ENCODE measurements at regions not wholly inside any gene's neighbourhood (a gene's known extent, or its start where the extent isn't known, plus 50 kb on each side); places are given as distances from the start of the nearest gene placed in this dataset.

DNA sequence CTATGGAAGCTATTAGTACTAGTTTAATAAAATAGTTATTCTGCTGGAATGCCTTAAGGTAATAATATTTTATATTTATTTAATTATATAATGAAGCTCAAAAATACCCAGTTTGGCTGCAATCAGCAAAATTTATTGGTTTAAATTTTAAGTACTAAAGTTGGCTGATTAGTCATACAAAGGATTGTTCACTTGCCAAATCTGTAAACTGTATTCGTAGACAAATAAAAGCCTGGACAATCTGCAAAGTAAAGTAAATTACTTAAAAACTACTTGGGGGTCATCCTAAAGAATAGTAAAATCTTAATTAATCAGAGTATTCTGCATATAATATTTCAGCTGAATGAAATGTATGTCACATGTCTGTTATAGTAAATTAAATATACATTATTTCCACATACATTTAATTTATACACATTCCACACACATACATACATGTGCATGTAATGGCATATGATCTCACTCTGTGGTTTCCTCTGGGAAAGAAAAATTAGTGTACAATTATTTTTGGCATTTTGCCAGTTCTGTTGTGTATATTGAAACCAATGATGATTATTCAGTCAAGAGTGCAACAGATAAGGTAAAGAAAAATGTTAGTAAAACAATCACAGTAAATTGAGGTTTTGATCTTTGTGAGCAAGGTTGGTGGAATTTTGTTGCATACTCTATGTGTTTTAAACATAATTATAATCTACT lies 455.9 kb downstream of the CDH9 start:
- H3F3A ChIP-seq (ENCODE audit: control insufficient read depth, insufficient read depth): no peaks in the 10 kb centered on the region
- no peak overlapping the region for H3K4me2 ChIP-seq (ENCODE audit: low read length)
- TF ChIP-seq, protein P1, sequence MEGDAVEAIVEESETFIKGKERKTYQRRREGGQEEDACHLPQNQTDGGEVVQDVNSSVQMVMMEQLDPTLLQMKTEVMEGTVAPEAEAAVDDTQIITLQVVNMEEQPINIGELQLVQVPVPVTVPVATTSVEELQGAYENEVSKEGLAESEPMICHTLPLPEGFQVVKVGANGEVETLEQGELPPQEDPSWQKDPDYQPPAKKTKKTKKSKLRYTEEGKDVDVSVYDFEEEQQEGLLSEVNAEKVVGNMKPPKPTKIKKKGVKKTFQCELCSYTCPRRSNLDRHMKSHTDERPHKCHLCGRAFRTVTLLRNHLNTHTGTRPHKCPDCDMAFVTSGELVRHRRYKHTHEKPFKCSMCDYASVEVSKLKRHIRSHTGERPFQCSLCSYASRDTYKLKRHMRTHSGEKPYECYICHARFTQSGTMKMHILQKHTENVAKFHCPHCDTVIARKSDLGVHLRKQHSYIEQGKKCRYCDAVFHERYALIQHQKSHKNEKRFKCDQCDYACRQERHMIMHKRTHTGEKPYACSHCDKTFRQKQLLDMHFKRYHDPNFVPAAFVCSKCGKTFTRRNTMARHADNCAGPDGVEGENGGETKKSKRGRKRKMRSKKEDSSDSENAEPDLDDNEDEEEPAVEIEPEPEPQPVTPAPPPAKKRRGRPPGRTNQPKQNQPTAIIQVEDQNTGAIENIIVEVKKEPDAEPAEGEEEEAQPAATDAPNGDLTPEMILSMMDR (IDR thresholded peaks at IDR 0.05; ENCODE audit: low read depth, low read length, poor library complexity, severe bottlenecking): no peak
- no peak for TF ChIP-seq EZH2phosphoT487 (IDR thresholded peaks at IDR 0.05; ENCODE audit: borderline replicate concordance, low read length)
- H3K79me2 ChIP-seq (ENCODE audit: control insufficient read depth, low read length): no peaks in the 10 kb centered on the region
- H3K4me3 ChIP-seq (ENCODE audit: low read length): no peak overlapping the region
- H3K27ac ChIP-seq (ENCODE audit: low read depth, low read length): no peak overlapping the region
- H3K4me1 ChIP-seq (ENCODE audit: control insufficient read depth, low read length): no peaks in the 10 kb centered on the region
- no peaks in the 10 kb centered on the region for H3K36me3 ChIP-seq (ENCODE audit: control insufficient read depth, low read length)
- H3K27me3 ChIP-seq (ENCODE audit: control insufficient read depth, low read length): no peaks in the 10 kb centered on the region
- no peaks in the 10 kb centered on the region for H4K20me1 ChIP-seq (ENCODE audit: control insufficient read depth, insufficient read depth, low read depth, low read length)
- no peaks in the 10 kb centered on the region for H3K9me3 ChIP-seq (ENCODE audit: control insufficient read depth, insufficient read depth, low read length)
- no peaks in the 10 kb centered on the region for H3K9me2 ChIP-seq (replicated peaks; ENCODE audit: control insufficient read depth, low read length)

- Histone ChIP-seq H3K27me3 (ENCODE audit: control insufficient read depth, low read length) (no peaks in the 10 kb centered on the region), H4K20me1 (ENCODE audit: control insufficient read depth, insufficient read depth, low read depth, low read length) (no peaks in the 10 kb centered on the region), H3K4me3 (ENCODE audit: low read length) (no peak overlapping the region), H3K9me2 (replicated peaks; ENCODE audit: control insufficient read depth, low read length) (no peaks in the 10 kb centered on the region), H3K79me2 (ENCODE audit: control insufficient read depth, low read length) (no peaks in the 10 kb centered on the region), H3K27ac (ENCODE audit: low read depth, low read length) (no peak overlapping the region), H3K36me3 (ENCODE audit: control insufficient read depth, low read length) (no peaks in the 10 kb centered on the region), H3K9me3 (ENCODE audit: control insufficient read depth, insufficient read depth, low read length) (no peaks in the 10 kb centered on the region), H3K4me1 (ENCODE audit: control insufficient read depth, low read length) (no peaks in the 10 kb centered on the region), H3K4me2 (ENCODE audit: low read length) (no peak overlapping the region), H3F3A (ENCODE audit: control insufficient read depth, insufficient read depth) (no peaks in the 10 kb centered on the region)
- no peak for TF ChIP-seq EZH2phosphoT487 (IDR thresholded peaks at IDR 0.05; ENCODE audit: borderline replicate concordance, low read length)
- TF ChIP-seq, protein P1 (IDR thresholded peaks at IDR 0.05; ENCODE audit: low read depth, low read length, poor library complexity, severe bottlenecking): no peak
Observed at GRCh38 chr5:26579712-26580111, 458.7 kb downstream of the CDH9 start.

DNA sequence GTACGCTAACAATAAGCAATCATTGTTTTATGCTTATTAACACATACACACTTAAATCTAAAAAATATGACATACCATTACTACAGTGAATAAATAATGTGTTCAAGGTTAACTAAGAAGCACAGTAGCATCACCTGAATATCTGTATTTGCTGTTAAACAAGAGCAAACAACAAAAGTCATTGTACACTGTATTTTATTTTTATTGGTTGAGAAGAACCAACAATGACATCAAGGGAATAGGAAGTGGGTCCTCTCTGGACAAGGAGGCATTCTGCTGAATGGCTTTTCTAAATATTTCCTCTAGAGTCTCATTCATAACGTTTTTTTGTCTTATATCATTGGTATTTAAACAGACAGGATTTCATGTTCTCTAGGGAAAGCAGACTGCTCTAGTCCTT lies 460.4 kb downstream of the CDH9 start:
- Histone ChIP-seq H3K36me3 (ENCODE audit: control insufficient read depth, low read length) (no peaks in the 10 kb centered on the region), H3K4me2 (ENCODE audit: low read length) (no peak overlapping the region), H3K79me2 (ENCODE audit: control insufficient read depth, low read length) (no peaks in the 10 kb centered on the region), H3K27ac (ENCODE audit: low read depth, low read length) (no peak overlapping the region), H4K20me1 (ENCODE audit: control insufficient read depth, insufficient read depth, low read depth, low read length) (no peaks in the 10 kb centered on the region), H3K9me2 (replicated peaks; ENCODE audit: control insufficient read depth, low read length) (no peaks in the 10 kb centered on the region), H3F3A (ENCODE audit: control insufficient read depth, insufficient read depth) (no peaks in the 10 kb centered on the region), H3K27me3 (ENCODE audit: control insufficient read depth, low read length) (no peaks in the 10 kb centered on the region), H3K4me1 (ENCODE audit: control insufficient read depth, low read length) (no peaks in the 10 kb centered on the region), H3K4me3 (ENCODE audit: low read length) (no peak overlapping the region), H3K9me3 (ENCODE audit: control insufficient read depth, insufficient read depth, low read length) (no peaks in the 10 kb centered on the region)
- no peak for TF ChIP-seq EZH2phosphoT487 (IDR thresholded peaks at IDR 0.05; ENCODE audit: borderline replicate concordance, low read length)
- TF ChIP-seq, protein P1 (IDR thresholded peaks at IDR 0.05; ENCODE audit: low read depth, low read length, poor library complexity, severe bottlenecking): no peak

Measured in DOHH2 (cell line).